Right lobe of liver (tissue), 4 donors: ENCODE measurements at regions not wholly inside any gene's neighbourhood (a gene's known extent, or its start where the extent isn't known, plus 50 kb on each side); places are given as distances from the start of the nearest gene placed in this dataset.

Experiments
- POLR2A ChIP-seq: fragments of 450-650 bp; IDR thresholded peaks from one replicate; pipeline ENCODE4 v1.6.1; 2017; ENCODE audit warnings: antibody characterized with exemption, mild to moderate bottlenecking
- TF ChIP-seq, protein P1 (sequence below), 4 donors: fragments of 200-600 bp in 3 of 4; fragments of 450-650 bp in 1 of 4; IDR thresholded peaks; one replicate each; pipeline versions ENCODE4 v1.5.1 to v1.8.0; 2016 to 2022; ENCODE audit warnings: antibody characterized with exemption in 4 of 4, mild to moderate bottlenecking in 2 of 4
- donor health status: DM: no; HTN: no; CAD: no.
- donor health status: DM: no; HTN: no; CAD: no.
- donor health status: DM: no; HTN: yes; CAD: no.

DNA sequence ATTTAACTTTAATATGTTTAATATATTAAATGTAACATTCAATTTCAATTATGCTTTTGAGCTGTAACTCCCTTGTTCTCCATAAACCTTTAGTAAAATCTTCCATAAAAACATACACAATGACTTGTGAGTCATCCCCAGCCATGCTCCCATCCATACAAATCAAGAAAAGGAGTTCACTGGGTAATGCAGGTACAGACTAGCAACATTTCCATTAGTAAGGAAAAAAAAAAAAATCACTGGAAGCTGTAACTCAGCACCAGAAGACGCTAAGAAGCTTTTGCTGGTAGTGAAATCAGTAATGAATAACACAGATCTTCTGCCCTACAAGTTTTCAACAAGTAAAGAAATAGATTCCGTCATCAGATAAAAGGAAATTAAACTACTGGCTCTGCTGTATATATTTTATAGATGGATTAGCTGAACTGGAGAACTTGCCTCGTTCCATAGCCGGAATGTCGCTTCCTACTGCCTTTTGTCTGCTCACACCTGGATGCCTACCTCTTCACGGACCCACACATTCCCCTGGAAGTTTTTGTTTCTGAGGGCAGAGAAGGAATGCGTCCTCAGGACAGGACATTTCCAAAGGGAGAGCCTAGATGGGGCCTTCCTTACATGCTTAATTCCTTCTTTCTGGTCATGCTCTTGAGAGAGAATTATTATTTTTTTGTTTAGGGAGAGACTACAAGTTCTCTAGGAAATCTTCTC, 298.4 kb upstream of the ANKRD50 start:
- TF ChIP-seq, protein P1, sequence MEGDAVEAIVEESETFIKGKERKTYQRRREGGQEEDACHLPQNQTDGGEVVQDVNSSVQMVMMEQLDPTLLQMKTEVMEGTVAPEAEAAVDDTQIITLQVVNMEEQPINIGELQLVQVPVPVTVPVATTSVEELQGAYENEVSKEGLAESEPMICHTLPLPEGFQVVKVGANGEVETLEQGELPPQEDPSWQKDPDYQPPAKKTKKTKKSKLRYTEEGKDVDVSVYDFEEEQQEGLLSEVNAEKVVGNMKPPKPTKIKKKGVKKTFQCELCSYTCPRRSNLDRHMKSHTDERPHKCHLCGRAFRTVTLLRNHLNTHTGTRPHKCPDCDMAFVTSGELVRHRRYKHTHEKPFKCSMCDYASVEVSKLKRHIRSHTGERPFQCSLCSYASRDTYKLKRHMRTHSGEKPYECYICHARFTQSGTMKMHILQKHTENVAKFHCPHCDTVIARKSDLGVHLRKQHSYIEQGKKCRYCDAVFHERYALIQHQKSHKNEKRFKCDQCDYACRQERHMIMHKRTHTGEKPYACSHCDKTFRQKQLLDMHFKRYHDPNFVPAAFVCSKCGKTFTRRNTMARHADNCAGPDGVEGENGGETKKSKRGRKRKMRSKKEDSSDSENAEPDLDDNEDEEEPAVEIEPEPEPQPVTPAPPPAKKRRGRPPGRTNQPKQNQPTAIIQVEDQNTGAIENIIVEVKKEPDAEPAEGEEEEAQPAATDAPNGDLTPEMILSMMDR (IDR thresholded peaks at IDR 0.05): no peak
- no peak for TF ChIP-seq POLR2A
